HEK293T (cell line): ENCODE measurements at regions not wholly inside any gene's neighbourhood (a gene's known extent, or its start where the extent isn't known, plus 50 kb on each side); places are given as distances from the start of the nearest gene placed in this dataset.

Experiments
- ARNT ChIP-seq: fragments of 450-650 bp; IDR thresholded peaks from 2 replicates; pipeline ENCODE4 v1.6.1; 2017; ENCODE audit warnings: mild to moderate bottlenecking
- BHLHE40 ChIP-seq: fragments of 450-650 bp; IDR thresholded peaks from 2 replicates; pipeline ENCODE4 v1.6.1; 2016; ENCODE audit warnings: mild to moderate bottlenecking, moderate library complexity, borderline replicate concordance
- ELF4 ChIP-seq: fragments of 450-650 bp; IDR thresholded peaks from 2 replicates; pipeline ENCODE4 v1.6.1; 2017; ENCODE audit warnings: antibody characterized with exemption
- FOXA1 ChIP-seq: fragments of 450-650 bp; IDR thresholded peaks from 2 replicates; pipeline ENCODE4 v1.6.1; 2016; ENCODE audit warnings: mild to moderate bottlenecking
- FOXK2 ChIP-seq: fragments of 450-650 bp; IDR thresholded peaks from 2 replicates; pipeline ENCODE4 v1.6.1; 2016; ENCODE audit warnings: mild to moderate bottlenecking
- FOXM1 ChIP-seq: fragments of 450-650 bp; IDR thresholded peaks from 2 replicates; pipeline ENCODE4 v1.6.1; 2017; ENCODE audit warnings: mild to moderate bottlenecking, borderline replicate concordance
- L3MBTL2 ChIP-seq: fragments of 450-650 bp; conservative IDR thresholded peaks from 2 replicates; pipeline ENCODE4 v1.6.1; 2016; ENCODE audit warnings: mild to moderate bottlenecking
- LEF1 ChIP-seq: fragments of 450-650 bp; IDR thresholded peaks from 2 replicates; pipeline ENCODE4 v1.6.1; 2017; ENCODE audit warnings: mild to moderate bottlenecking, borderline replicate concordance
- NFRKB ChIP-seq: fragments of 450-650 bp; IDR thresholded peaks from 2 replicates; pipeline ENCODE4 v1.6.1; 2016; ENCODE audit warnings: mild to moderate bottlenecking, moderate library complexity
- SP1 ChIP-seq: fragments of 450-650 bp; IDR thresholded peaks from 2 replicates; pipeline ENCODE4 v1.6.1; 2017
- SUZ12 ChIP-seq: fragments of 450-650 bp; IDR thresholded peaks from 2 replicates; pipeline ENCODE4 v1.6.1; 2016; ENCODE audit warnings: mild to moderate bottlenecking
- TARDBP ChIP-seq: fragments of 450-650 bp; IDR thresholded peaks from 2 replicates; pipeline ENCODE4 v1.6.1; 2016
- ZNF384 ChIP-seq: fragments of 450-650 bp; IDR thresholded peaks from 2 replicates; pipeline ENCODE4 v1.6.1; 2016
- TF ChIP-seq, protein P1 (sequence below): fragments of 450-650 bp; IDR thresholded peaks from 2 replicates; pipeline ENCODE4 v1.6.1; 2016

DNA sequence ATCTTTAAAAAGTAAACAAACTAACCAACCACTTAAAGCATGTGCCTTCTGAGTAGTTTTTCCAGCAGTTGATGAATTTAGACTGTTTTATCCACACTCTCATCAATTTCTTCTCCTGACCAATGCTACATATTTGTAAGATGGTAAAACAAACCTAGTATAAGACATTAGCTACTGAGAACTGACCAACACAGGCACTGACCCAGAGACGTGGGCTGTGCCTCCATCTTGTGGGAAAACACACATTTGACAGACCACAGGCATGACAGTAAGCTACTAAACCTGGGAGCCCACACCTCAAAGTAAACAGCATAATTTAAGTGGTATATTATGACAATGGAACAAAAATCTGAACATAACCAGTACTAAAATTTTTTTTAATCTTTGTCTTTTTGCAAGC is 121.4 kb upstream of the NRSN1 start:
- TF ChIP-seq FOXK2 (no peak), ELF4 (no peak), FOXA1 (no peak), FOXM1 (no peak), SUZ12 (no peak), NFRKB (no peak), ZNF384 (no peak), TARDBP (no peak), L3MBTL2 (no peak), SP1 (no peak), ARNT (no peak), LEF1 (no peak), BHLHE40 (no peak)
- TF ChIP-seq, protein P1, sequence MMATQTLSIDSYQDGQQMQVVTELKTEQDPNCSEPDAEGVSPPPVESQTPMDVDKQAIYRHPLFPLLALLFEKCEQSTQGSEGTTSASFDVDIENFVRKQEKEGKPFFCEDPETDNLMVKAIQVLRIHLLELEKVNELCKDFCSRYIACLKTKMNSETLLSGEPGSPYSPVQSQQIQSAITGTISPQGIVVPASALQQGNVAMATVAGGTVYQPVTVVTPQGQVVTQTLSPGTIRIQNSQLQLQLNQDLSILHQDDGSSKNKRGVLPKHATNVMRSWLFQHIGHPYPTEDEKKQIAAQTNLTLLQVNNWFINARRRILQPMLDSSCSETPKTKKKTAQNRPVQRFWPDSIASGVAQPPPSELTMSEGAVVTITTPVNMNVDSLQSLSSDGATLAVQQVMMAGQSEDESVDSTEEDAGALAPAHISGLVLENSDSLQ = no peak
